GM21526 (cell line): ENCODE measurements at regions not wholly inside any gene's neighbourhood (a gene's known extent, or its start where the extent isn't known, plus 50 kb on each side); places are given as distances from the start of the nearest gene placed in this dataset.

ENCODE experiments used
- ATAC-seq: cut with Tn5 transposase; IDR thresholded peaks from one replicate; pipeline ENCODE4 v1.9.1; 2021; ENCODE audit warnings: moderate library complexity; ENCODE audit not compliant: unreplicated experiment, low FRiP score

GRCh38 chr22:22432937-22433336, 75.6 kb downstream of the ZNF280B start:
- ATAC-seq: no peak

GRCh38 chr22:22433770-22434169, 74.8 kb downstream of the ZNF280B start:
- no peak for ATAC-seq
